SK-N-SH (cell line): ENCODE measurements at regions not wholly inside any gene's neighbourhood (a gene's known extent, or its start where the extent isn't known, plus 50 kb on each side); places are given as distances from the start of the nearest gene placed in this dataset.

Experiments used
- CTCF ChIA-PET: fragments of 300-600, 350-600 bp; formaldehyde crosslinking; extraction: SDS; loops from one replicate; lab custom pipeline; 2021; lab: Yijun Ruan, JAX
- POLR2A ChIA-PET: fragments of 350-600 bp; sonication (Branson Sonifier 250); formaldehyde crosslinking; extraction: SDS; loops from one replicate; lab custom pipeline; 2020; ENCODE audit warnings: antibody characterized with exemption, inconsistent platforms; lab: Yijun Ruan, JAX
- DNase-seq: peaks from one replicate; pipeline ENCODE4 v3.0.0; 2012
- H2AFZ ChIP-seq: fragments of 200-600 bp; sonication (generic); 2 replicates; pipeline ENCODE4 v1.8.1; 2016; ENCODE audit warnings: antibody characterized with exemption, mild to moderate bottlenecking, low read depth
- H3F3A ChIP-seq: fragments of 200-600 bp; sonication (generic); replicated peaks from 2 replicates; pipeline ENCODE3; 2016; ENCODE audit warnings: antibody characterized with exemption, mild to moderate bottlenecking; ENCODE audit not compliant: insufficient read depth
- H3K27ac ChIP-seq, 2 experiments: fragments of 200-500 bp in 1 of 2; fragments of 200-600 bp in 1 of 2; sonication (Bioruptor generic) in 1 of 2; sonication (generic), shearing (Covaris generic) in 1 of 2; 2 replicates each; pipeline versions ENCODE4 v1.5.1 to v1.6.1; 2014 to 2016; ENCODE audit warnings: low read depth in 2 of 2, inconsistent platforms in 1 of 2, low read length in 1 of 2, mild to moderate bottlenecking in 1 of 2, mixed read lengths in 1 of 2
- H3K27me3 ChIP-seq: fragments of 200-600 bp; sonication (generic), shearing (Covaris generic); 2 replicates; pipeline ENCODE4 v1.6.1; 2016; ENCODE audit warnings: mixed run types; ENCODE audit not compliant: insufficient read depth
- H3K36me3 ChIP-seq, 2 experiments: fragments of 200-500 bp in 1 of 2; fragments of 200-600 bp in 1 of 2; sonication (Bioruptor generic) in 1 of 2; sonication (generic) in 1 of 2; replicated peaks in 1 of 2; 2 replicates each; pipeline versions ENCODE3 to v1.5.1; 2014 to 2016; ENCODE audit warnings: low read length in 1 of 2, mild to moderate bottlenecking in 1 of 2; ENCODE audit not compliant: insufficient read depth in 2 of 2, control insufficient read depth in 1 of 2
- H3K4me1 ChIP-seq, 2 experiments: fragments of 200-500 bp in 1 of 2; fragments of 200-600 bp in 1 of 2; sonication (Bioruptor generic) in 1 of 2; sonication (generic), shearing (Covaris generic) in 1 of 2; 2 replicates each; pipeline versions ENCODE4 v1.5.1 to v1.6.1; 2014 to 2016; ENCODE audit warnings: low read depth in 1 of 2, low read length in 1 of 2, mixed run types in 1 of 2; ENCODE audit not compliant: insufficient read depth in 2 of 2, control insufficient read depth in 1 of 2
- H3K4me2 ChIP-seq: fragments of 200-600 bp; sonication (generic), shearing (Covaris generic); 2 replicates; pipeline ENCODE4 v1.6.1; 2017; ENCODE audit warnings: mixed run types
- H3K4me3 ChIP-seq, 2 experiments: fragments of 200-500 bp in 1 of 2; fragments of 200-600 bp in 1 of 2; sonication (Bioruptor generic) in 1 of 2; sonication (generic), shearing (Covaris generic) in 1 of 2; 2 replicates each; pipeline versions ENCODE4 v1.5.1 to v1.8.1; 2014 to 2016; ENCODE audit warnings: low read depth in 2 of 2, inconsistent platforms in 1 of 2, low read length in 1 of 2, mild to moderate bottlenecking in 1 of 2, mixed read lengths in 1 of 2, moderate library complexity in 1 of 2
- H3K79me2 ChIP-seq: fragments of 200-600 bp; sonication (generic); 2 replicates; pipeline ENCODE4 v1.8.1; 2017; ENCODE audit warnings: mild to moderate bottlenecking; ENCODE audit not compliant: insufficient read depth
- H3K9ac ChIP-seq: fragments of 200-600 bp; sonication (generic); 2 replicates; pipeline ENCODE4 v1.6.1; 2017; ENCODE audit warnings: mixed run types
- H3K9me2 ChIP-seq: fragments of 200-600 bp; sonication (generic); 2 replicates; pipeline ENCODE4 v1.6.1; 2017; ENCODE audit warnings: mixed run types
- H3K9me3 ChIP-seq: fragments of 200-600 bp; sonication (generic); 2 replicates; pipeline ENCODE4 v1.6.1; 2017; ENCODE audit warnings: mixed run types, mild to moderate bottlenecking, moderate library complexity
- H4K20me1 ChIP-seq: fragments of 200-600 bp; sonication (generic); 2 replicates; pipeline ENCODE4 v1.6.1; 2017; ENCODE audit warnings: mild to moderate bottlenecking, mixed run types; ENCODE audit not compliant: insufficient read depth
- CTCF ChIP-seq: fragments of 200-600 bp; sonication (generic); IDR thresholded peaks from 2 replicates; pipeline ENCODE4 v1.6.1; 2017; ENCODE audit warnings: antibody characterized with exemption, mild to moderate bottlenecking, moderate library complexity
- EP300 ChIP-seq, 2 experiments: IDR thresholded peaks; 2 replicates each; pipeline versions ENCODE4 v1.4.0 to v1.6.1; 2012; ENCODE audit warnings: borderline replicate concordance in 1 of 2, low read depth in 1 of 2, low read length in 1 of 2
- EZH2phosphoT487 ChIP-seq: fragments of 200-600 bp; sonication (generic); IDR thresholded peaks from 2 replicates; pipeline ENCODE4 v1.6.1; 2017; ENCODE audit warnings: low read depth, mixed run types, mild to moderate bottlenecking, antibody characterized with exemption, moderate library complexity, borderline replicate concordance
- FOSL2 ChIP-seq: IDR thresholded peaks from 2 replicates; pipeline ENCODE4 v1.4.0; 2012; ENCODE audit warnings: low read depth, mild to moderate bottlenecking, moderate library complexity, borderline replicate concordance
- FOXJ3 ChIP-seq: sonication (generic); formaldehyde crosslinking; IDR thresholded peaks from 2 replicates; pipeline ENCODE4 v1.5.1; 2020; ENCODE audit warnings: mild to moderate bottlenecking, missing genetic modification reagents
- FOXM1 ChIP-seq: IDR thresholded peaks from 2 replicates; pipeline ENCODE4 v1.4.0; 2012; ENCODE audit warnings: low read depth, mild to moderate bottlenecking
- GABPA ChIP-seq: IDR thresholded peaks from 2 replicates; pipeline ENCODE4 v1.4.0; 2012; ENCODE audit warnings: low read depth, mild to moderate bottlenecking
- JUND ChIP-seq: IDR thresholded peaks from 2 replicates; pipeline ENCODE4 v1.4.0; 2012
- MAX ChIP-seq: IDR thresholded peaks from 2 replicates; pipeline ENCODE4 v1.4.0; 2012; ENCODE audit warnings: low read depth
- MXI1 ChIP-seq: IDR thresholded peaks from 2 replicates; pipeline ENCODE4 v1.6.1; 2012; ENCODE audit warnings: mild to moderate bottlenecking, low read depth, low read length, improper control_type of control experiment
- POLR2AphosphoS5 ChIP-seq: IDR thresholded peaks from 2 replicates; pipeline ENCODE4 v1.6.1; 2012; ENCODE audit warnings: low read depth, low read length
- RFX5 ChIP-seq: IDR thresholded peaks from 2 replicates; pipeline ENCODE4 v1.6.1; 2012; ENCODE audit warnings: mild to moderate bottlenecking, improper control_type of control experiment, low read length
- RXRA ChIP-seq: IDR thresholded peaks from 2 replicates; pipeline ENCODE4 v1.4.0; 2012; ENCODE audit warnings: low read depth, mild to moderate bottlenecking, borderline replicate concordance
- SIN3A ChIP-seq: IDR thresholded peaks from 2 replicates; pipeline ENCODE4 v1.6.1; 2012; ENCODE audit warnings: low read depth, mild to moderate bottlenecking, low read length, moderate library complexity, borderline replicate concordance
- WGBS: methylation state at CpG from one replicate; pipeline ENCODE4 v1.1.6; 2017; ENCODE audit warnings: low lambda C conversion rate; 5-methylcytosine and 5-hydroxymethylcytosine counted together

GRCh38 chr4:126779436-126780166 is 853.2 kb upstream of the INTU start:
- CTCF ChIA-PET = no interaction called here
- TF ChIP-seq RFX5 (no peak), FOXM1 (no peak), FOXJ3 (CRISPR knock-in tag) (no peak)
- Histone ChIP-seq H3K79me2 (no peaks in the 10 kb centered on the region; the same call in 1 of the 2 replicates), H2AFZ (no peak overlapping the region), H3K4me3 (no peak overlapping the region), H3K4me1 (no peaks in the 10 kb centered on the region), H3K9me2 (no peaks in the 10 kb centered on the region), H3K27me3 (no peaks in the 10 kb centered on the region), H3K27ac (no peak overlapping the region), H3K36me3 (no peaks in the 10 kb centered on the region), H4K20me1 (no peaks in the 10 kb centered on the region), H3K9me3 (no peaks in the 10 kb centered on the region), H3K4me2 (no peak overlapping the region), H3F3A (peaks cover 10% of the 10 kb centered on the region), H3K9ac (no peak overlapping the region)
- POLR2A ChIA-PET = no interaction called here
- WGBS = 86% methylated on average over 19 of the region's 22 CpGs
- no peak for DNase-seq

GRCh38 chr4:126783191-126783590 is 849.6 kb upstream of the INTU start:
- no peak overlapping the region for H3K27ac ChIP-seq
- peaks cover 9% of the 10 kb centered on the region for H3F3A ChIP-seq
- POLR2A ChIA-PET = no interaction called here
- H3K4me2 ChIP-seq = no peak overlapping the region
- H3K36me3 ChIP-seq = no peaks in the 10 kb centered on the region
- H3K79me2 ChIP-seq = no peaks in the 10 kb centered on the region; the same call in 1 of the 2 replicates
- no peaks in the 10 kb centered on the region for H3K9me2 ChIP-seq
- TF ChIP-seq GABPA (no peak), EZH2phosphoT487 (no peak), SIN3A (no peak), RXRA (no peak), MAX (no peak), FOXM1 (no peak), EP300 (IDR thresholded peaks at IDR 0.05; ENCODE audit: borderline replicate concordance in 1 of 2, low read depth in 1 of 2, low read length in 1 of 2) (no peak), CTCF (no peak), MXI1 (no peak), JUND (no peak), POLR2AphosphoS5 (no peak), FOXJ3 (CRISPR knock-in tag) (no peak), FOSL2 (no peak)
- 57% methylated on average over 2 of the region's 2 CpGs for WGBS
- no peaks in the 10 kb centered on the region for H4K20me1 ChIP-seq
- no peak overlapping the region for H3K9ac ChIP-seq
- CTCF ChIA-PET = no interaction called here
- no peak overlapping the region for H3K4me3 ChIP-seq
- no peaks in the 10 kb centered on the region for H3K27me3 ChIP-seq
- no peaks in the 10 kb centered on the region for H3K9me3 ChIP-seq
- DNase-seq = no peak
- no peaks in the 10 kb centered on the region for H3K4me1 ChIP-seq
- no peak overlapping the region for H2AFZ ChIP-seq
